ENCODE measurements at regions not wholly inside any gene's neighbourhood (a gene's known extent, or its start where the extent isn't known, plus 50 kb on each side); places are given as distances from the start of the nearest gene placed in this dataset.

- no peaks in the 10 kb centered on the region for H3K79me2 ChIP-seq (replicated peaks; ENCODE audit: insufficient read depth, low read length)
- TF ChIP-seq RAD21 (conservative IDR thresholded peaks at IDR 0.05) (no peak), TAF1 (IDR thresholded peaks at IDR 0.05; ENCODE audit: low read depth) (no peak)
- no peak overlapping the region for H3K4me3 ChIP-seq (ENCODE audit: low read length)
- no peak overlapping the region for H2AFZ ChIP-seq (ENCODE audit: low read depth, low read length)
- H3K4me2 ChIP-seq (ENCODE audit: low read length) = no peak overlapping the region
- H3K27ac ChIP-seq (ENCODE audit: low read length) = no peak overlapping the region
- H3K9me2 ChIP-seq (ENCODE audit: insufficient read depth, low read length) = no peaks in the 10 kb centered on the region
- H3K9ac ChIP-seq (ENCODE audit: low read length) = no peak overlapping the region
- H4K20me1 ChIP-seq (ENCODE audit: insufficient read depth) = no peaks in the 10 kb centered on the region
- no peaks in the 10 kb centered on the region for H3K9me3 ChIP-seq (ENCODE audit: low read length)
- no peaks in the 10 kb centered on the region for H3K36me3 ChIP-seq (ENCODE audit: insufficient read depth, low read length)
- H3F3A ChIP-seq (ENCODE audit: insufficient read depth, low read length, poor library complexity, severe bottlenecking) = no peaks in the 10 kb centered on the region
- no peaks in the 10 kb centered on the region for H3K27me3 ChIP-seq (ENCODE audit: insufficient read depth, low read depth, low read length)
Observed at GRCh38 chr6:164325168-164325567, 910.6 kb downstream of the QKI start.

GRCh38 chr6:164322533-164322932 is 908.0 kb downstream of the QKI start:
- no peak overlapping the region for H2AFZ ChIP-seq (ENCODE audit: low read depth, low read length)

More at GRCh38 chr6:164322533-164322932, 908.0 kb downstream of the QKI start:
- no peak overlapping the region for H3K27ac ChIP-seq (ENCODE audit: low read length)
- no peak overlapping the region for H3K9ac ChIP-seq (ENCODE audit: low read length)
- no peaks in the 10 kb centered on the region for H3K36me3 ChIP-seq (ENCODE audit: insufficient read depth, low read length)
- no peaks in the 10 kb centered on the region for H3K79me2 ChIP-seq (replicated peaks; ENCODE audit: insufficient read depth, low read length)
- no peaks in the 10 kb centered on the region for H4K20me1 ChIP-seq (ENCODE audit: insufficient read depth)
- no peak overlapping the region for H3K4me2 ChIP-seq (ENCODE audit: low read length)
- no peaks in the 10 kb centered on the region for H3K9me2 ChIP-seq (ENCODE audit: insufficient read depth, low read length)
- H3F3A ChIP-seq (ENCODE audit: insufficient read depth, low read length, poor library complexity, severe bottlenecking) = no peaks in the 10 kb centered on the region
- H3K9me3 ChIP-seq (ENCODE audit: low read length) = no peaks in the 10 kb centered on the region
- TF ChIP-seq EP300 (conservative IDR thresholded peaks at IDR 0.05; ENCODE audit: poor library complexity, severe bottlenecking) (no peak), POLR2AphosphoS5 (IDR thresholded peaks at IDR 0.05) (no peak), REST (IDR thresholded peaks at IDR 0.05; ENCODE audit: borderline replicate concordance) (no peak), MXI1 (conservative IDR thresholded peaks at IDR 0.05; ENCODE audit: poor library complexity, severe bottlenecking) (no peak), CTCF (IDR thresholded peaks at IDR 0.05; ENCODE audit: poor library complexity, severe bottlenecking) (no peak), TAF1 (IDR thresholded peaks at IDR 0.05; ENCODE audit: low read depth) (no peak), SMC3 (conservative IDR thresholded peaks at IDR 0.05; ENCODE audit: poor library complexity) (no peak), EZH2 (IDR thresholded peaks at IDR 0.05; ENCODE audit: borderline replicate concordance, insufficient read depth, low read length, poor library complexity, severe bottlenecking) (no peak), RAD21 (conservative IDR thresholded peaks at IDR 0.05) (no peak)
- no peaks in the 10 kb centered on the region for H3K27me3 ChIP-seq (ENCODE audit: insufficient read depth, low read depth, low read length)
- H3K4me3 ChIP-seq (ENCODE audit: low read length) = no peak overlapping the region

Measured in neural cell (in vitro differentiated cells).